Vagina (tissue), 2 donors: ENCODE measurements at regions not wholly inside any gene's neighbourhood (a gene's known extent, or its start where the extent isn't known, plus 50 kb on each side); places are given as distances from the start of the nearest gene placed in this dataset.

Source experiments
- CTCF ChIP-seq, 3 experiments: fragments of 450-650 bp in 2 of 3; fragments of 200-600 bp in 1 of 3; sonication (generic) in 1 of 3; IDR thresholded peaks; one replicate each; pipeline ENCODE4 v1.5.1; 2017 to 2019; ENCODE audit warnings: antibody characterized with exemption in 3 of 3, mild to moderate bottlenecking in 2 of 3, moderate library complexity in 2 of 3
- POLR2A ChIP-seq, 2 donors: fragments of 450-650 bp; IDR thresholded peaks; one replicate each; pipeline ENCODE4 v1.6.1; 2017; ENCODE audit warnings: antibody characterized with exemption in 2 of 2, mild to moderate bottlenecking in 2 of 2, moderate library complexity in 2 of 2
- POLR2AphosphoS5 ChIP-seq, 2 donors: sonication (generic); formaldehyde crosslinking; IDR thresholded peaks; one replicate each; pipeline ENCODE4 v1.9.0; 2017; ENCODE audit warnings: antibody characterized with exemption in 2 of 2, mild to moderate bottlenecking in 2 of 2, low read depth in 1 of 2; ENCODE audit not compliant: insufficient read depth in 1 of 2

- TF ChIP-seq CTCF (IDR thresholded peaks at IDR 0.05) (no peak), POLR2A (IDR thresholded peaks at IDR 0.05) (no peak), POLR2AphosphoS5 (IDR thresholded peaks at IDR 0.05; ENCODE audit: insufficient read depth in 1 of 2, low read depth in 1 of 2) (no peak)
These were observed 206.1 kb upstream of the SASH1 start for GRCh38 chr6:148136586-148136985.
